Endothelial cell of umbilical vein (primary cell): ENCODE measurements at regions not wholly inside any gene's neighbourhood (a gene's known extent, or its start where the extent isn't known, plus 50 kb on each side); places are given as distances from the start of the nearest gene placed in this dataset.

Experiments used
- CTCF ChIP-seq, 2 donors: IDR thresholded peaks; 1 replicate in 1 of 2; 2 replicates in 1 of 2; pipeline ENCODE4 v1.5.1; 2011; ENCODE audit warnings: low read length in 2 of 2, mild to moderate bottlenecking in 2 of 2, moderate library complexity in 2 of 2, control low read depth in 1 of 2, inconsistent platforms in 1 of 2, low read depth in 1 of 2; ENCODE audit not compliant: insufficient read depth in 1 of 2; ENCODE audit errors: extremely low read depth in 1 of 2
- EZH2 ChIP-seq: IDR thresholded peaks from 2 replicates; pipeline ENCODE4 v1.6.1; 2012; ENCODE audit warnings: borderline replicate concordance, low read depth, mild to moderate bottlenecking, moderate library complexity, low read length, inconsistent platforms; ENCODE audit not compliant: severe bottlenecking
- JUN ChIP-seq: IDR thresholded peaks from 2 replicates; pipeline ENCODE4 v1.6.1; 2011; ENCODE audit warnings: borderline replicate concordance, low read depth; ENCODE audit not compliant: insufficient read length, insufficient read depth
- POLR2A ChIP-seq: IDR thresholded peaks from 2 replicates; pipeline ENCODE4 v1.6.1; 2012; ENCODE audit warnings: low read depth, mild to moderate bottlenecking, control low read depth, low read length
- POLR2AphosphoS5 ChIP-seq: IDR thresholded peaks from 2 replicates; pipeline ENCODE4 v1.6.1; 2012; ENCODE audit warnings: low read depth, mild to moderate bottlenecking, control low read depth, low read length, moderate library complexity; ENCODE audit not compliant: insufficient read depth

GRCh38 chr11:111049131-111049530 lies 196.4 kb upstream of the POU2AF2 start:
- TF ChIP-seq CTCF (IDR thresholded peaks at IDR 0.05; ENCODE audit: extremely low read depth in 1 of 2, insufficient read depth in 1 of 2, low read depth in 1 of 2, low read length in 2 of 2) (no peak), POLR2A (no peak), EZH2 (no peak), JUN (no peak), POLR2AphosphoS5 (no peak)
